HCT116 (cell line): ENCODE measurements at regions not wholly inside any gene's neighbourhood (a gene's known extent, or its start where the extent isn't known, plus 50 kb on each side); places are given as distances from the start of the nearest gene placed in this dataset.
A peak's percentile ranks its signal among the peaks of the same experiment; 100 is the strongest.

Source experiments
- ATAC-seq: fragments of 200-7000 bp; cut with Tn5 transposase; 2 replicates; pipeline ENCODE4 v1.9.1; 2020; ENCODE audit warnings: mild to moderate bottlenecking, moderate library complexity
- BruUV-seq: library from RNA; stranded (reverse); fragments of 400-500 nt; replicated peaks from 2 replicates; lab custom pipeline; 2021; lab: Mats Ljungman, UMichigan
- CTCF ChIA-PET: fragments of 300-600 bp; sonication (Branson Sonifier 250); formaldehyde crosslinking; loops from one replicate; lab custom pipeline; 2021; ENCODE audit warnings: antibody characterized with exemption; lab: Charles Lee
- POLR2A ChIA-PET: fragments of 300-600, 350-600 bp; sonication (Branson Sonifier 250); formaldehyde crosslinking; loops from one replicate; lab custom pipeline; 2021; ENCODE audit warnings: antibody characterized with exemption; lab: Charles Lee
- RAD21 ChIA-PET, 2 experiments: fragments of 300-600 bp; sonication (Branson Sonifier 250); formaldehyde crosslinking; loops; one replicate each; lab custom pipeline; 2023; ENCODE audit warnings: low total read pairs in 2 of 2; ENCODE audit not compliant: uncharacterized antibody in 2 of 2, unreplicated experiment in 2 of 2, low non-redundant PET in 1 of 2; lab: Charles Lee
- DNase-seq: peaks from one replicate; pipeline ENCODE4 v3.0.0-alpha.2; 2010; ENCODE audit warnings: low read depth, low spot score
- H2AFZ ChIP-seq: fragments of 200-600 bp; shearing (Covaris generic), sonication (generic); 2 replicates; pipeline ENCODE4 v1.6.1; 2017; ENCODE audit warnings: low read depth, mixed run types, mixed read lengths, antibody characterized with exemption, low read length; ENCODE audit not compliant: poor library complexity, severe bottlenecking
- H3K27ac ChIP-seq: 2 replicates; pipeline ENCODE4 v1.5.1; 2012; ENCODE audit warnings: low read depth, low read length
- H3K27me3 ChIP-seq: fragments of 200-600 bp; sonication (generic); 2 replicates; pipeline ENCODE4 v1.6.1; 2016; ENCODE audit warnings: mixed run types, low read length, mixed read lengths; ENCODE audit not compliant: insufficient read depth
- H3K36me3 ChIP-seq, 2 experiments: fragments of 200-500 bp in 1 of 2; fragments of 200-600 bp in 1 of 2; sonication (Bioruptor generic) in 1 of 2; sonication (generic) in 1 of 2; 2 replicates each; pipeline versions ENCODE4 v1.5.1 to v1.6.1; 2014 to 2016; ENCODE audit warnings: low read length in 2 of 2, inconsistent platforms in 1 of 2, mixed read lengths in 1 of 2, mixed run types in 1 of 2; ENCODE audit not compliant: insufficient read depth in 2 of 2, control insufficient read depth in 1 of 2
- H3K4me1 ChIP-seq, 2 experiments: fragments of 200-600 bp in 1 of 2; sonication (generic) in 1 of 2; 2 replicates each; pipeline versions ENCODE4 v1.5.1 to v1.6.1; 2012 to 2017; ENCODE audit warnings: low read length in 2 of 2, inconsistent platforms in 1 of 2, mild to moderate bottlenecking in 1 of 2, mixed read lengths in 1 of 2, mixed run types in 1 of 2, moderate library complexity in 1 of 2; ENCODE audit not compliant: insufficient read depth in 2 of 2, control insufficient read depth in 1 of 2
- H3K4me2 ChIP-seq: fragments of 200-600 bp; sonication (generic); 2 replicates; pipeline ENCODE4 v1.6.1; 2017; ENCODE audit warnings: mixed run types, low read length, mixed read lengths
- H3K4me3 ChIP-seq, 2 experiments: fragments of 200-600 bp in 1 of 2; sonication (generic) in 1 of 2; replicated peaks in 1 of 2; 2 replicates each; pipeline ENCODE4 v1.5.1; 2011 to 2016; ENCODE audit warnings: low read length in 2 of 2, control low read depth in 1 of 2, low read depth in 1 of 2, mild to moderate bottlenecking in 1 of 2, mixed read lengths in 1 of 2, mixed run types in 1 of 2
- H3K79me2 ChIP-seq: fragments of 200-600 bp; sonication (generic); 2 replicates; pipeline ENCODE4 v1.6.1; 2017; ENCODE audit warnings: mild to moderate bottlenecking, mixed run types, low read length, moderate library complexity, mixed read lengths; ENCODE audit not compliant: insufficient read depth
- H3K9ac ChIP-seq: fragments of 200-600 bp; sonication (generic); 2 replicates; pipeline ENCODE4 v1.6.1; 2016; ENCODE audit warnings: low read length, mixed read lengths
- H3K9me2 ChIP-seq: fragments of 200-600 bp; sonication (generic), shearing (Covaris generic); 2 replicates; pipeline ENCODE4 v1.6.1; 2017; ENCODE audit warnings: mixed run types, mild to moderate bottlenecking, moderate library complexity; ENCODE audit not compliant: insufficient read depth
- H3K9me3 ChIP-seq, 2 experiments: fragments of 200-500 bp in 1 of 2; fragments of 200-600 bp in 1 of 2; sonication (Bioruptor generic) in 1 of 2; sonication (generic) in 1 of 2; 2 replicates each; pipeline ENCODE4 v1.6.1; 2014 to 2017; ENCODE audit warnings: low read length in 2 of 2, mixed read lengths in 2 of 2, inconsistent platforms in 1 of 2, low read depth in 1 of 2, mild to moderate bottlenecking in 1 of 2, mixed run types in 1 of 2, moderate library complexity in 1 of 2; ENCODE audit not compliant: control insufficient read depth in 1 of 2, insufficient read depth in 1 of 2
- H4K20me1 ChIP-seq: fragments of 200-600 bp; sonication (generic), shearing (Covaris generic); 2 replicates; pipeline ENCODE4 v1.6.1; 2017; ENCODE audit warnings: mixed run types, mild to moderate bottlenecking, moderate library complexity; ENCODE audit not compliant: insufficient read depth
- FOSL1 ChIP-seq: IDR thresholded peaks from 2 replicates; pipeline ENCODE4 v1.6.1; 2012; ENCODE audit warnings: low read depth
- JUND ChIP-seq: IDR thresholded peaks from 2 replicates; pipeline ENCODE4 v1.6.1; 2012
- RAD21 ChIP-seq: IDR thresholded peaks from 2 replicates; pipeline ENCODE4 v1.6.1; 2012; ENCODE audit warnings: low read depth, mild to moderate bottlenecking
- SRF ChIP-seq: IDR thresholded peaks from 2 replicates; pipeline ENCODE4 v1.6.1; 2012; ENCODE audit warnings: low read depth
- YY1 ChIP-seq: IDR thresholded peaks from 2 replicates; pipeline ENCODE4 v1.6.1; 2011; ENCODE audit warnings: low read length, low read depth, moderate library complexity, mild to moderate bottlenecking; ENCODE audit not compliant: insufficient replicate concordance; ENCODE audit errors: extremely low read depth
- ZFX ChIP-seq: fragments of 450-650 bp; IDR thresholded peaks from 2 replicates; pipeline ENCODE4 v1.6.1; 2017
- intact Hi-C: fragments of 100-400 bp; cut with micrococcal nuclease; formaldehyde crosslinking; loops from 2 replicates; pipeline ENCODE4 v1.10.0; 2022
- TF ChIP-seq, protein P1 (sequence below): IDR thresholded peaks from 2 replicates; pipeline ENCODE4 v1.6.1; 2012; ENCODE audit warnings: low read depth
- TF ChIP-seq, protein P2 (sequence below): IDR thresholded peaks from 2 replicates; pipeline ENCODE4 v1.6.1; 2011; ENCODE audit warnings: mild to moderate bottlenecking, low read length, moderate library complexity; ENCODE audit not compliant: insufficient replicate concordance; ENCODE audit errors: extremely low read depth
- TF ChIP-seq, protein P3 (sequence below): IDR thresholded peaks from 2 replicates; pipeline ENCODE4 v1.6.1; 2012

DNA sequence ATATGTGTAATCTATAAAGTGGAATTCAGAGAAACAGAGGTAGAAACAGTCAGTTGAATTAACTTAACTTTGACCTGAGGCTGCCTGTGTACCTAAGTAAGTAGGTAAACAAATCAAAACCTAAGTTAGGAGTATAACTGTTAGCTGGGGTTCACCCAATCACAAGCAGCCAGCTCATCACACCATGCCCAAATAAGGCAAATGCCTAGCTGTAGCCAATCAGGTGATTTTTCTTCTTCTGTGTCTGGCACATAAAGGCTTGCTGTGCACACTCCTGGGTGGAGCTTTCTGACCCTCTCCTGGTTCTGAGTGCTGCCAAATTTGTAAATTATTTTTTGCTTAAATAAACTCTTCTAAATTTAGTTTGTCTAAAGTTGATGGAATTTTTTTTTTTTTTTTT is 54.7 kb upstream of the TRIM39 start:
- no peaks in the 10 kb centered on the region; the same call in 1 of the 2 replicates for H4K20me1 ChIP-seq
- H3K9ac ChIP-seq: no peak overlapping the region
- no peaks in the 10 kb centered on the region for H3K4me1 ChIP-seq
- ChIA-PET CTCF (no interaction called here), RAD21 (no interaction called here), POLR2A (no interaction called here)
- H3K4me3 ChIP-seq: no peak overlapping the region
- 0 out of 2 replicates have a peak, but pooled peaks have one; percentile 42 for ATAC-seq
- H3K27me3 ChIP-seq: no peaks in the 10 kb centered on the region
- no peak overlapping the region for H3K27ac ChIP-seq
- H2AFZ ChIP-seq: no peak overlapping the region
- H3K36me3 ChIP-seq: no peaks in the 10 kb centered on the region
- H3K9me3 ChIP-seq: no peaks in the 10 kb centered on the region
- no peak overlapping the region for H3K4me2 ChIP-seq
- intact Hi-C loops: no loop called here
- no peaks in the 10 kb centered on the region for H3K9me2 ChIP-seq
- DNase-seq: no peak
- no peaks in the 10 kb centered on the region for H3K79me2 ChIP-seq
- no TSS peak for BruUV-seq
- TF ChIP-seq RAD21 (no peak), SRF (peak; percentile 90)

DNA sequence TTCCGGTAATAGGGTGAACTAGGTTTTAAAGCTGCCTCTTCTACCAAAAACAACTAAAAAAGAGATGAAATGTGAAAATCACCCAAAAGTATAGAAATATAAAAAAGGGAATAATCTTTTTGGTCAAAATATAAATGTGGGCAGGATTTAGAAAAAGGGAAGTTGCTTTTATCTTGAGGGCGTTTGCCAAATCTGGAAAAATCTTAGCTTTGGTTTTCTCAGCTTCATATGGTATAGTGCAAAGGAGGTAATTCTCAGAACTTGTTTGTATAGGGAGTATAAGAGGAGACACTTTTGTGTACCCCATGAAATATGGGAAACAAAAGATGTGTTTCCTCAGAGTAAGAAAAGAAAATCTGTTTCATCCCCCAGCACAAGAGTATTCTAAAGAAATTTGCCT is 54.2 kb upstream of the TRIM26 start:
- H3K9me2 ChIP-seq: no peaks in the 10 kb centered on the region
- POLR2A ChIA-PET: no interaction called here
- H3K4me1 ChIP-seq: peaks cover 0 to 5% of the 10 kb centered on the region in 2 experiments; a peak in 1 of 4 replicates
- TF ChIP-seq JUND (no peak), SRF (no peak), ZFX (no peak), YY1 (no peak), FOSL1 (no peak)
- TF ChIP-seq, protein P1, sequence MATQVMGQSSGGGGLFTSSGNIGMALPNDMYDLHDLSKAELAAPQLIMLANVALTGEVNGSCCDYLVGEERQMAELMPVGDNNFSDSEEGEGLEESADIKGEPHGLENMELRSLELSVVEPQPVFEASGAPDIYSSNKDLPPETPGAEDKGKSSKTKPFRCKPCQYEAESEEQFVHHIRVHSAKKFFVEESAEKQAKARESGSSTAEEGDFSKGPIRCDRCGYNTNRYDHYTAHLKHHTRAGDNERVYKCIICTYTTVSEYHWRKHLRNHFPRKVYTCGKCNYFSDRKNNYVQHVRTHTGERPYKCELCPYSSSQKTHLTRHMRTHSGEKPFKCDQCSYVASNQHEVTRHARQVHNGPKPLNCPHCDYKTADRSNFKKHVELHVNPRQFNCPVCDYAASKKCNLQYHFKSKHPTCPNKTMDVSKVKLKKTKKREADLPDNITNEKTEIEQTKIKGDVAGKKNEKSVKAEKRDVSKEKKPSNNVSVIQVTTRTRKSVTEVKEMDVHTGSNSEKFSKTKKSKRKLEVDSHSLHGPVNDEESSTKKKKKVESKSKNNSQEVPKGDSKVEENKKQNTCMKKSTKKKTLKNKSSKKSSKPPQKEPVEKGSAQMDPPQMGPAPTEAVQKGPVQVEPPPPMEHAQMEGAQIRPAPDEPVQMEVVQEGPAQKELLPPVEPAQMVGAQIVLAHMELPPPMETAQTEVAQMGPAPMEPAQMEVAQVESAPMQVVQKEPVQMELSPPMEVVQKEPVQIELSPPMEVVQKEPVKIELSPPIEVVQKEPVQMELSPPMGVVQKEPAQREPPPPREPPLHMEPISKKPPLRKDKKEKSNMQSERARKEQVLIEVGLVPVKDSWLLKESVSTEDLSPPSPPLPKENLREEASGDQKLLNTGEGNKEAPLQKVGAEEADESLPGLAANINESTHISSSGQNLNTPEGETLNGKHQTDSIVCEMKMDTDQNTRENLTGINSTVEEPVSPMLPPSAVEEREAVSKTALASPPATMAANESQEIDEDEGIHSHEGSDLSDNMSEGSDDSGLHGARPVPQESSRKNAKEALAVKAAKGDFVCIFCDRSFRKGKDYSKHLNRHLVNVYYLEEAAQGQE: no peak
- TF ChIP-seq, protein P2, sequence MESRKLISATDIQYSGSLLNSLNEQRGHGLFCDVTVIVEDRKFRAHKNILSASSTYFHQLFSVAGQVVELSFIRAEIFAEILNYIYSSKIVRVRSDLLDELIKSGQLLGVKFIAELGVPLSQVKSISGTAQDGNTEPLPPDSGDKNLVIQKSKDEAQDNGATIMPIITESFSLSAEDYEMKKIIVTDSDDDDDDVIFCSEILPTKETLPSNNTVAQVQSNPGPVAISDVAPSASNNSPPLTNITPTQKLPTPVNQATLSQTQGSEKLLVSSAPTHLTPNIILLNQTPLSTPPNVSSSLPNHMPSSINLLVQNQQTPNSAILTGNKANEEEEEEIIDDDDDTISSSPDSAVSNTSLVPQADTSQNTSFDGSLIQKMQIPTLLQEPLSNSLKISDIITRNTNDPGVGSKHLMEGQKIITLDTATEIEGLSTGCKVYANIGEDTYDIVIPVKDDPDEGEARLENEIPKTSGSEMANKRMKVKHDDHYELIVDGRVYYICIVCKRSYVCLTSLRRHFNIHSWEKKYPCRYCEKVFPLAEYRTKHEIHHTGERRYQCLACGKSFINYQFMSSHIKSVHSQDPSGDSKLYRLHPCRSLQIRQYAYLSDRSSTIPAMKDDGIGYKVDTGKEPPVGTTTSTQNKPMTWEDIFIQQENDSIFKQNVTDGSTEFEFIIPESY: no peak
- TF ChIP-seq, protein P3, sequence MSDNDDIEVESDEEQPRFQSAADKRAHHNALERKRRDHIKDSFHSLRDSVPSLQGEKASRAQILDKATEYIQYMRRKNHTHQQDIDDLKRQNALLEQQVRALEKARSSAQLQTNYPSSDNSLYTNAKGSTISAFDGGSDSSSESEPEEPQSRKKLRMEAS: no peak
- CTCF ChIA-PET: no interaction called here
- BruUV-seq: no TSS peak
- DNase-seq: no peak
- no peak overlapping the region for H3K27ac ChIP-seq
- H3K4me3 ChIP-seq: no peak overlapping the region
- H3K79me2 ChIP-seq: no peaks in the 10 kb centered on the region
- H3K9me3 ChIP-seq: no peaks in the 10 kb centered on the region
- no peak overlapping the region for H3K9ac ChIP-seq
- H2AFZ ChIP-seq: no peak overlapping the region
- no peaks in the 10 kb centered on the region for H4K20me1 ChIP-seq
- H3K36me3 ChIP-seq: no peaks in the 10 kb centered on the region
- ATAC-seq: no peak
- RAD21 ChIA-PET: no interaction called here
- intact Hi-C loops: no loop called here
- H3K4me2 ChIP-seq: no peak overlapping the region
- no peaks in the 10 kb centered on the region for H3K27me3 ChIP-seq
